B cell (primary cell): ENCODE measurements at regions not wholly inside any gene's neighbourhood (a gene's known extent, or its start where the extent isn't known, plus 50 kb on each side); places are given as distances from the start of the nearest gene placed in this dataset.

Source experiments
- CTCF ChIP-seq: fragments of 200-600 bp; IDR thresholded peaks from one replicate; pipeline ENCODE4 v1.8.0; 2022; ENCODE audit warnings: antibody characterized with exemption, mild to moderate bottlenecking
- EZH2 ChIP-seq: IDR thresholded peaks from 2 replicates; pipeline ENCODE4 v1.6.1; 2012; ENCODE audit warnings: borderline replicate concordance, low read depth, mild to moderate bottlenecking, moderate library complexity, low read length; ENCODE audit not compliant: insufficient read depth, poor library complexity, severe bottlenecking

- TF ChIP-seq CTCF (no peak), EZH2 (no peak)
Measured at GRCh38 chr15:47963265-47963664, 157.5 kb upstream of the SLC24A5 start.
